ENCODE measurements at regions not wholly inside any gene's neighbourhood (a gene's known extent, or its start where the extent isn't known, plus 50 kb on each side); places are given as distances from the start of the nearest gene placed in this dataset.

DNA sequence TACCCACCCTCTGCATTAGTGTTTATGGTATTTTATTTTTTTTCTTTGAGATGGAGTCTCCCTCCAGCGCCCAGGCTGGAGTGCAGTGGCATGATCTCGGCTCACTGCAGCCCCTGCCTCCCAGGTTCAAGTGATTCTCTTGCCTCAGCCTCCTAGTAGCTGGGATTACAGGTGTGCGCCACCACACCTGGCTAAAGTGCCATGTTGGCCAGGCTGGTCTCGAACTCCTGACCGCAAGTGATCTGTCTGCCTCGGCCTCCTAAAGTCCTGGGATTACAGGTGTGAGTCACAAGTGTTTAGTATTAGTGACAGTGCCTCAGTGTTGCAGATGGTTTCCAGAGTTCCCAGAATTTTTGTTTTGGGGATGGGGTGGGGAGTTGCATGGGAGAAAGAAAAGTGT is 120.3 kb downstream of the NPY start:
- no peak overlapping the region for H3K4me3 ChIP-seq
- H3K27ac ChIP-seq = no peak overlapping the region
- H3K27me3 ChIP-seq (replicated peaks; ENCODE audit: insufficient read depth) = no peaks in the 10 kb centered on the region
- ATAC-seq (ENCODE audit: insufficient number of reproducible peaks, low FRiP score, low read depth) (no peak), DNase-seq (ENCODE audit: low spot score) (no peak)
- H3K4me1 ChIP-seq (ENCODE audit: control insufficient read depth in 1 of 2, low read depth in 2 of 2) = no peaks in the 10 kb centered on the region
- TF ChIP-seq, protein P1, sequence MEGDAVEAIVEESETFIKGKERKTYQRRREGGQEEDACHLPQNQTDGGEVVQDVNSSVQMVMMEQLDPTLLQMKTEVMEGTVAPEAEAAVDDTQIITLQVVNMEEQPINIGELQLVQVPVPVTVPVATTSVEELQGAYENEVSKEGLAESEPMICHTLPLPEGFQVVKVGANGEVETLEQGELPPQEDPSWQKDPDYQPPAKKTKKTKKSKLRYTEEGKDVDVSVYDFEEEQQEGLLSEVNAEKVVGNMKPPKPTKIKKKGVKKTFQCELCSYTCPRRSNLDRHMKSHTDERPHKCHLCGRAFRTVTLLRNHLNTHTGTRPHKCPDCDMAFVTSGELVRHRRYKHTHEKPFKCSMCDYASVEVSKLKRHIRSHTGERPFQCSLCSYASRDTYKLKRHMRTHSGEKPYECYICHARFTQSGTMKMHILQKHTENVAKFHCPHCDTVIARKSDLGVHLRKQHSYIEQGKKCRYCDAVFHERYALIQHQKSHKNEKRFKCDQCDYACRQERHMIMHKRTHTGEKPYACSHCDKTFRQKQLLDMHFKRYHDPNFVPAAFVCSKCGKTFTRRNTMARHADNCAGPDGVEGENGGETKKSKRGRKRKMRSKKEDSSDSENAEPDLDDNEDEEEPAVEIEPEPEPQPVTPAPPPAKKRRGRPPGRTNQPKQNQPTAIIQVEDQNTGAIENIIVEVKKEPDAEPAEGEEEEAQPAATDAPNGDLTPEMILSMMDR (IDR thresholded peaks at IDR 0.05) = no peak
- H3K9me3 ChIP-seq = no peaks in the 10 kb centered on the region
- no peaks in the 10 kb centered on the region for H3K36me3 ChIP-seq

DNA sequence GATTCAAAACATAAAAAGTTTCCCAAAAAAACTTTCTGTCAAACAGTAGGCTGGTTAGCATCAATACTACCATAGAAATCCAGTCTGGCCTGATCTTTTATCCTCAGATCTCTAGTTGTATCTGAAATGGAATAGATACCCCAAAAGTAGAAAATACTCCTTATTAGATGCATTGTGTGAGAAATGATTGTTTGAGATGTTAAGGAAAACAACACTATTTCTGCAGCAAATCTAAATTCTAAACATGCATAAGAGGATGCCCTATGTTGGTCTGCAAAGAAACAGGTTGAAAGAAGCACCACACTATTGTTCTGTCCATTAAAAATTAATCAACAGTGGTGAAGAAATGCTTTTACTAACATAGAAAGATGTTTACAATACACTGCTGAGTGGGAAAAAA is 121.0 kb downstream of the NPY start:
- DNase-seq (ENCODE audit: low spot score) (no peak), ATAC-seq (ENCODE audit: insufficient number of reproducible peaks, low FRiP score, low read depth) (no peak)
- Histone ChIP-seq H3K4me3 (no peak overlapping the region), H3K36me3 (no peaks in the 10 kb centered on the region), H3K9me3 (no peaks in the 10 kb centered on the region), H3K4me1 (ENCODE audit: control insufficient read depth in 1 of 2, low read depth in 2 of 2) (no peaks in the 10 kb centered on the region), H3K27ac (no peak overlapping the region), H3K27me3 (replicated peaks; ENCODE audit: insufficient read depth) (no peaks in the 10 kb centered on the region)
- TF ChIP-seq, protein P1 (IDR thresholded peaks at IDR 0.05) = no peak

- H3K4me1 ChIP-seq (ENCODE audit: control insufficient read depth in 1 of 2, low read depth in 2 of 2) = no peaks in the 10 kb centered on the region
- H3K4me3 ChIP-seq = no peak overlapping the region
- no peak for DNase-seq (ENCODE audit: low spot score)
- no peak overlapping the region for H3K27ac ChIP-seq
- no peaks in the 10 kb centered on the region for H3K27me3 ChIP-seq (replicated peaks; ENCODE audit: insufficient read depth)
- no peak for ATAC-seq (ENCODE audit: insufficient number of reproducible peaks, low FRiP score, low read depth)
- no peaks in the 10 kb centered on the region for H3K36me3 ChIP-seq
- no peaks in the 10 kb centered on the region for H3K9me3 ChIP-seq
- TF ChIP-seq, protein P1 (IDR thresholded peaks at IDR 0.05) = no peak
These were observed 122.2 kb downstream of the NPY start for GRCh38 chr7:24406053-24406788.

GRCh38 chr7:24406789-24407299 is 122.9 kb downstream of the NPY start:
- no peaks in the 10 kb centered on the region for H3K36me3 ChIP-seq
- ATAC-seq (ENCODE audit: insufficient number of reproducible peaks, low FRiP score, low read depth) = no peak
- no peaks in the 10 kb centered on the region for H3K27me3 ChIP-seq (replicated peaks; ENCODE audit: insufficient read depth)
- no peak overlapping the region for H3K27ac ChIP-seq
- TF ChIP-seq, protein P1 (IDR thresholded peaks at IDR 0.05) = no peak
- DNase-seq (ENCODE audit: low spot score) = no peak
- no peak overlapping the region for H3K4me3 ChIP-seq
- H3K9me3 ChIP-seq = no peaks in the 10 kb centered on the region
- H3K4me1 ChIP-seq (ENCODE audit: control insufficient read depth in 1 of 2, low read depth in 2 of 2) = no peaks in the 10 kb centered on the region

- Histone ChIP-seq H3K4me1 (ENCODE audit: control insufficient read depth in 1 of 2, low read depth in 2 of 2) (no peaks in the 10 kb centered on the region), H3K36me3 (no peaks in the 10 kb centered on the region), H3K27ac (no peak overlapping the region), H3K27me3 (replicated peaks; ENCODE audit: insufficient read depth) (no peaks in the 10 kb centered on the region), H3K9me3 (no peaks in the 10 kb centered on the region), H3K4me3 (no peak overlapping the region)
- TF ChIP-seq, protein P1 (IDR thresholded peaks at IDR 0.05) = no peak
- ATAC-seq (ENCODE audit: insufficient number of reproducible peaks, low FRiP score, low read depth) (no peak), DNase-seq (ENCODE audit: low spot score) (no peak)
These were observed 124.0 kb downstream of the NPY start for GRCh38 chr7:24407965-24408364.

Measured in thoracic aorta (tissue), 2 donors.